ENCODE measurements at regions not wholly inside any gene's neighbourhood (a gene's known extent, or its start where the extent isn't known, plus 50 kb on each side); places are given as distances from the start of the nearest gene placed in this dataset.
A peak's percentile ranks its signal among the peaks of the same experiment; 100 is the strongest.
"Not testable (repeated sequence)": the region's sequence is repeated elsewhere in the genome, so short reads cannot be mapped to it uniquely, and the experiment has no call there.

- DNase-seq (ENCODE audit: low spot score) = not testable (repeated sequence)
Measured at GRCh38 chr18:45344680-45345079, 270.6 kb upstream of the SLC14A2 start.

GRCh38 chr18:45349019-45349418 lies 266.3 kb upstream of the SLC14A2 start:
- no peak for DNase-seq (ENCODE audit: low spot score)

GRCh38 chr18:45349467-45349866 lies 265.8 kb upstream of the SLC14A2 start:
- DNase-seq (ENCODE audit: low spot score) = no peak

- no peak for DNase-seq (ENCODE audit: low spot score)
Measured at GRCh38 chr18:45350404-45351156, 264.7 kb upstream of the SLC14A2 start.

- no peak for DNase-seq (ENCODE audit: low spot score)
Measured at GRCh38 chr18:45352874-45353273, 262.4 kb upstream of the SLC14A2 start.

GRCh38 chr18:45353530-45353929 lies 261.7 kb upstream of the SLC14A2 start:
- no peak for DNase-seq (ENCODE audit: low spot score)

- DNase-seq (ENCODE audit: low spot score) = no peak
Measured at GRCh38 chr18:45355944-45356520, 259.2 kb upstream of the SLC14A2 start.

GRCh38 chr18:45357686-45358470 lies 257.4 kb upstream of the SLC14A2 start:
- DNase-seq (ENCODE audit: low spot score) = no peak

GRCh38 chr18:45359275-45360009 lies 255.8 kb upstream of the SLC14A2 start:
- no peak for DNase-seq (ENCODE audit: low spot score)

- no peak for DNase-seq (ENCODE audit: low spot score)
Measured at GRCh38 chr18:45361125-45361851, 254.0 kb upstream of the SLC14A2 start.

GRCh38 chr18:45363196-45363595 lies 252.1 kb upstream of the SLC14A2 start:
- no peak for DNase-seq (ENCODE audit: low spot score)

- DNase-seq (ENCODE audit: low spot score) = no peak
Measured at GRCh38 chr18:45365835-45366234, 249.4 kb upstream of the SLC14A2 start.

GRCh38 chr18:45370255-45371010 lies 244.8 kb upstream of the SLC14A2 start:
- no peak for DNase-seq (ENCODE audit: low spot score)

GRCh38 chr18:45373286-45373880 lies 241.9 kb upstream of the SLC14A2 start:
- DNase-seq (ENCODE audit: low spot score) = no peak

- DNase-seq (ENCODE audit: low spot score) = no peak
Measured at GRCh38 chr18:45374236-45374635, 241.0 kb upstream of the SLC14A2 start.

- DNase-seq (ENCODE audit: low spot score) = no peak
Measured at GRCh38 chr18:45374878-45375630, 240.2 kb upstream of the SLC14A2 start.

GRCh38 chr18:45376193-45376592 lies 239.1 kb upstream of the SLC14A2 start:
- DNase-seq (ENCODE audit: low spot score) = no peak

- DNase-seq (ENCODE audit: low spot score) = no peak
Measured at GRCh38 chr18:45378308-45378707, 237.0 kb upstream of the SLC14A2 start.

- DNase-seq (ENCODE audit: low spot score) = no peak
Measured at GRCh38 chr18:45378933-45379332, 236.3 kb upstream of the SLC14A2 start.

GRCh38 chr18:45379903-45380302 lies 235.4 kb upstream of the SLC14A2 start:
- peak; percentile 2 for DNase-seq (ENCODE audit: low spot score)

All from COLO829 (cell line).